ENCODE measurements at regions not wholly inside any gene's neighbourhood (a gene's known extent, or its start where the extent isn't known, plus 50 kb on each side); places are given as distances from the start of the nearest gene placed in this dataset.

- Histone ChIP-seq H3K9me1 (ENCODE audit: control insufficient read depth, insufficient read depth, low read length) (no peaks in the 10 kb centered on the region), H3K4me2 (ENCODE audit: insufficient read depth, low read length) (no peak overlapping the region), H3K36me3 (ENCODE audit: control insufficient read depth, insufficient read depth, low read length) (no peaks in the 10 kb centered on the region), H3K4me1 (replicated peaks in 1 of 2; ENCODE audit: control insufficient read depth in 2 of 2, insufficient read depth in 2 of 2, low read length in 2 of 2) (no peaks in the 10 kb centered on the region), H4K20me1 (replicated peaks; ENCODE audit: control insufficient read depth, insufficient read depth, low read length) (no peaks in the 10 kb centered on the region), H3K27me3 (ENCODE audit: control insufficient read depth in 2 of 2, insufficient read depth in 2 of 2, low read length in 2 of 2) (no peaks in the 10 kb centered on the region), H3K79me2 (ENCODE audit: control insufficient read depth, insufficient read depth, low read length) (no peaks in the 10 kb centered on the region), H3K9me3 (replicated peaks; ENCODE audit: control insufficient read depth, insufficient read depth, low read depth, low read length) (no peaks in the 10 kb centered on the region), H2AFZ (ENCODE audit: low read depth, low read length) (no peak overlapping the region), H3K27ac (ENCODE audit: extremely low read depth, low read depth, low read length) (no peak overlapping the region), H3K9ac (ENCODE audit: insufficient read depth in 1 of 2, low read depth in 2 of 2, low read length in 2 of 2) (no peak overlapping the region), H3K4me3 (no peak overlapping the region)
- no TSS peak for BruUV-seq (replicated peaks)
- no peak for DNase-seq (ENCODE audit: extremely low read depth in 1 of 4, low spot score in 3 of 4)
- FAIRE-seq, result no peak
- intact Hi-C loops (cut with micrococcal nuclease), result no loop called here
- ChIA-PET POLR2A (no interaction called here), CTCF (ENCODE audit: low intra/inter-chr PET ratio) (no interaction called here)
- no peak for ATAC-seq
- in situ Hi-C loops (cut with MboI), result no loop called here
- WGBS (ENCODE audit: insufficient coverage, low coverage, missing lambda C conversion rate), result 17% methylated on average over 4 of the region's 4 CpGs
- no peak for TF ChIP-seq SPI1 (IDR thresholded peaks at IDR 0.05; ENCODE audit: borderline replicate concordance, low read depth, low read length)
- TF ChIP-seq ESRRA (IDR thresholded peaks at IDR 0.05; ENCODE audit: borderline replicate concordance, low read depth), result no peak
- no peak for TF ChIP-seq E2F3 (CRISPR knock-in tag; IDR thresholded peaks at IDR 0.05)
- no peak for TF ChIP-seq SUPT5H (IDR thresholded peaks at IDR 0.05)
- TF ChIP-seq, protein P1, sequence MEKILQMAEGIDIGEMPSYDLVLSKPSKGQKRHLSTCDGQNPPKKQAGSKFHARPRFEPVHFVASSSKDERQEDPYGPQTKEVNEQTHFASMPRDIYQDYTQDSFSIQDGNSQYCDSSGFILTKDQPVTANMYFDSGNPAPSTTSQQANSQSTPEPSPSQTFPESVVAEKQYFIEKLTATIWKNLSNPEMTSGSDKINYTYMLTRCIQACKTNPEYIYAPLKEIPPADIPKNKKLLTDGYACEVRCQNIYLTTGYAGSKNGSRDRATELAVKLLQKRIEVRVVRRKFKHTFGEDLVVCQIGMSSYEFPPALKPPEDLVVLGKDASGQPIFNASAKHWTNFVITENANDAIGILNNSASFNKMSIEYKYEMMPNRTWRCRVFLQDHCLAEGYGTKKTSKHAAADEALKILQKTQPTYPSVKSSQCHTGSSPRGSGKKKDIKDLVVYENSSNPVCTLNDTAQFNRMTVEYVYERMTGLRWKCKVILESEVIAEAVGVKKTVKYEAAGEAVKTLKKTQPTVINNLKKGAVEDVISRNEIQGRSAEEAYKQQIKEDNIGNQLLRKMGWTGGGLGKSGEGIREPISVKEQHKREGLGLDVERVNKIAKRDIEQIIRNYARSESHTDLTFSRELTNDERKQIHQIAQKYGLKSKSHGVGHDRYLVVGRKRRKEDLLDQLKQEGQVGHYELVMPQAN (IDR thresholded peaks at IDR 0.05; ENCODE audit: borderline replicate concordance), result no peak
- no peak for TF ChIP-seq FOXJ2 (tag; IDR thresholded peaks at IDR 0.05)
- TF ChIP-seq, protein P2, sequence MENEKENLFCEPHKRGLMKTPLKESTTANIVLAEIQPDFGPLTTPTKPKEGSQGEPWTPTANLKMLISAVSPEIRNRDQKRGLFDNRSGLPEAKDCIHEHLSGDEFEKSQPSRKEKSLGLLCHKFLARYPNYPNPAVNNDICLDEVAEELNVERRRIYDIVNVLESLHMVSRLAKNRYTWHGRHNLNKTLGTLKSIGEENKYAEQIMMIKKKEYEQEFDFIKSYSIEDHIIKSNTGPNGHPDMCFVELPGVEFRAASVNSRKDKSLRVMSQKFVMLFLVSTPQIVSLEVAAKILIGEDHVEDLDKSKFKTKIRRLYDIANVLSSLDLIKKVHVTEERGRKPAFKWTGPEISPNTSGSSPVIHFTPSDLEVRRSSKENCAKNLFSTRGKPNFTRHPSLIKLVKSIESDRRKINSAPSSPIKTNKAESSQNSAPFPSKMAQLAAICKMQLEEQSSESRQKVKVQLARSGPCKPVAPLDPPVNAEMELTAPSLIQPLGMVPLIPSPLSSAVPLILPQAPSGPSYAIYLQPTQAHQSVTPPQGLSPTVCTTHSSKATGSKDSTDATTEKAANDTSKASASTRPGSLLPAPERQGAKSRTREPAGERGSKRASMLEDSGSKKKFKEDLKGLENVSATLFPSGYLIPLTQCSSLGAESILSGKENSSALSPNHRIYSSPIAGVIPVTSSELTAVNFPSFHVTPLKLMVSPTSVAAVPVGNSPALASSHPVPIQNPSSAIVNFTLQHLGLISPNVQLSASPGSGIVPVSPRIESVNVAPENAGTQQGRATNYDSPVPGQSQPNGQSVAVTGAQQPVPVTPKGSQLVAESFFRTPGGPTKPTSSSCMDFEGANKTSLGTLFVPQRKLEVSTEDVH (IDR thresholded peaks at IDR 0.05; ENCODE audit: low read depth, partially characterized antibody), result no peak
- TF ChIP-seq KDM2B (CRISPR knock-in tag; IDR thresholded peaks at IDR 0.05), result no peak
- no peak for TF ChIP-seq ZNF668 (CRISPR knock-in tag; IDR thresholded peaks at IDR 0.05)
- no peak for TF ChIP-seq ZNF584 (CRISPR knock-in tag; IDR thresholded peaks at IDR 0.05; ENCODE audit: low read depth)
- no peak for TF ChIP-seq ZNF124 (CRISPR knock-in tag; IDR thresholded peaks at IDR 0.05)
- TF ChIP-seq, protein P3, sequence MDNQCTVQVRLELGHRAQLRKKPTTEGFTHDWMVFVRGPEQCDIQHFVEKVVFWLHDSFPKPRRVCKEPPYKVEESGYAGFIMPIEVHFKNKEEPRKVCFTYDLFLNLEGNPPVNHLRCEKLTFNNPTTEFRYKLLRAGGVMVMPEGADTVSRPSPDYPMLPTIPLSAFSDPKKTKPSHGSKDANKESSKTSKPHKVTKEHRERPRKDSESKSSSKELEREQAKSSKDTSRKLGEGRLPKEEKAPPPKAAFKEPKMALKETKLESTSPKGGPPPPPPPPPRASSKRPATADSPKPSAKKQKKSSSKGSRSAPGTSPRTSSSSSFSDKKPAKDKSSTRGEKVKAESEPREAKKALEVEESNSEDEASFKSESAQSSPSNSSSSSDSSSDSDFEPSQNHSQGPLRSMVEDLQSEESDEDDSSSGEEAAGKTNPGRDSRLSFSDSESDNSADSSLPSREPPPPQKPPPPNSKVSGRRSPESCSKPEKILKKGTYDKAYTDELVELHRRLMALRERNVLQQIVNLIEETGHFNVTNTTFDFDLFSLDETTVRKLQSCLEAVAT (IDR thresholded peaks at IDR 0.05), result no peak
- TF ChIP-seq ELF2 (CRISPR knock-in tag; IDR thresholded peaks at IDR 0.05), result no peak
- TF ChIP-seq RB1 (IDR thresholded peaks at IDR 0.05; ENCODE audit: low read depth), result no peak
- TF ChIP-seq ZNF212 (CRISPR knock-in tag; IDR thresholded peaks at IDR 0.05), result no peak
- no peak for TF ChIP-seq CREB3 (tag; conservative IDR thresholded peaks at IDR 0.05; ENCODE audit: low read depth)
- no peak for TF ChIP-seq TOE1 (IDR thresholded peaks at IDR 0.05; ENCODE audit: borderline replicate concordance)
- no peak for TF ChIP-seq TOE1 (CRISPR knock-in tag; IDR thresholded peaks at IDR 0.05; ENCODE audit: borderline replicate concordance, low read depth)
- no peak for TF ChIP-seq MAFK (IDR thresholded peaks at IDR 0.05; ENCODE audit: low read length)
These were observed 59.5 kb upstream of the AMOTL1 start for GRCh38 chr11:94708642-94709041.

Measured in K562 (cell line).